ENCODE measurements at regions not wholly inside any gene's neighbourhood (a gene's known extent, or its start where the extent isn't known, plus 50 kb on each side); places are given as distances from the start of the nearest gene placed in this dataset.

GRCh38 chr1:108082738-108083562 is 117.2 kb downstream of the SLC25A24 start:
- no CpG with 5 or more reads among the region's 4 CpGs for WGBS, 2 donors (ENCODE audit: extremely low coverage in 2 of 2, insufficient read length in 2 of 2, insufficient replicate concordance in 1 of 2)
- peaks cover 2% of the 10 kb centered on the region for H3K79me1 ChIP-seq (ENCODE audit: low read depth, low read length)
- H3K27ac ChIP-seq (replicated peaks; ENCODE audit: low read length), result no peak overlapping the region
- no peak overlapping the region for H2AK5ac ChIP-seq (ENCODE audit: low read depth, low read length)
- no peak overlapping the region for H3K23ac ChIP-seq (ENCODE audit: low read depth, low read length, poor library complexity)
- no peak for DNase-seq (ENCODE audit: low spot score)
- H4K91ac ChIP-seq (ENCODE audit: low read depth, low read length, poor library complexity), result no peak overlapping the region
- H3K4ac ChIP-seq (ENCODE audit: low read length), result no peak overlapping the region
- no peak overlapping the region for H2BK12ac ChIP-seq (ENCODE audit: low read length)
- H3K9ac ChIP-seq (ENCODE audit: low read depth, low read length, poor library complexity), result no peak overlapping the region
- H3K14ac ChIP-seq (ENCODE audit: low read length), result no peak overlapping the region
- peaks cover 0 to 20% of the 10 kb centered on the region in 2 donors for H3K4me1 ChIP-seq (ENCODE audit: control insufficient read depth in 2 of 2, insufficient read depth in 1 of 2, low read depth in 1 of 2, low read length in 2 of 2)
- H2AFZ ChIP-seq (ENCODE audit: low read length), result peak overlapping the region; percentile 75
- H3K4me3 ChIP-seq (ENCODE audit: low read length in 2 of 2), result no peak overlapping the region
- H3K36me3 ChIP-seq (replicated peaks in 1 of 2; ENCODE audit: control insufficient read depth in 2 of 2, insufficient read depth in 2 of 2, low read length in 2 of 2), result no peaks in the 10 kb centered on the region
- no peak overlapping the region for H3K18ac ChIP-seq (ENCODE audit: low read length)
- H2BK120ac ChIP-seq (ENCODE audit: low read depth, low read length), result no peak overlapping the region
- H3K9me3 ChIP-seq (replicated peaks in 1 of 2; ENCODE audit: control insufficient read depth in 2 of 2, insufficient read depth in 1 of 2, low read depth in 1 of 2, low read length in 2 of 2), result no peaks in the 10 kb centered on the region
- no peak overlapping the region for H4K8ac ChIP-seq (ENCODE audit: low read depth, low read length)
- H2BK5ac ChIP-seq (ENCODE audit: low read length), result no peak overlapping the region
- H2BK15ac ChIP-seq (ENCODE audit: low read length), result no peak overlapping the region
- no peak overlapping the region for H3K4me2 ChIP-seq (ENCODE audit: insufficient read depth, low read length, poor library complexity, severe bottlenecking)
- H3K27me3 ChIP-seq (ENCODE audit: control insufficient read depth in 3 of 3, insufficient read depth in 3 of 3, low read depth in 1 of 3, low read length in 3 of 3), result peaks cover 0 to 2% (median under 1%) of the 10 kb centered on the region in 3 experiments

- H3K9ac ChIP-seq (ENCODE audit: low read depth, low read length, poor library complexity), result no peak overlapping the region
These were observed 117.0 kb upstream of the VAV3 start for GRCh38 chr1:108082001-108082400.

GRCh38 chr1:108080448-108080847 is 115.5 kb upstream of the VAV3 start:
- H3K14ac ChIP-seq (ENCODE audit: low read length), result no peak overlapping the region
- H3K36me3 ChIP-seq (replicated peaks in 1 of 2; ENCODE audit: control insufficient read depth in 2 of 2, insufficient read depth in 2 of 2, low read length in 2 of 2), result no peaks in the 10 kb centered on the region
- H3K23ac ChIP-seq (ENCODE audit: low read depth, low read length, poor library complexity), result no peak overlapping the region
- H2AK5ac ChIP-seq (ENCODE audit: low read depth, low read length), result no peak overlapping the region
- no peak overlapping the region for H3K4me3 ChIP-seq (ENCODE audit: low read length in 2 of 2)
- H3K9ac ChIP-seq (ENCODE audit: low read depth, low read length, poor library complexity), result no peak overlapping the region
- H3K18ac ChIP-seq (ENCODE audit: low read length), result no peak overlapping the region
- H3K4ac ChIP-seq (ENCODE audit: low read length), result no peak overlapping the region
- H2BK15ac ChIP-seq (ENCODE audit: low read length), result no peak overlapping the region
- H3K79me1 ChIP-seq (ENCODE audit: low read depth, low read length), result peaks cover 2% of the 10 kb centered on the region
- no peaks in the 10 kb centered on the region for H3K9me3 ChIP-seq (replicated peaks in 1 of 2; ENCODE audit: control insufficient read depth in 2 of 2, insufficient read depth in 1 of 2, low read depth in 1 of 2, low read length in 2 of 2)
- no peak overlapping the region for H4K91ac ChIP-seq (ENCODE audit: low read depth, low read length, poor library complexity)
- H3K4me1 ChIP-seq (ENCODE audit: control insufficient read depth in 2 of 2, insufficient read depth in 1 of 2, low read depth in 1 of 2, low read length in 2 of 2), result peaks cover 0 to 20% of the 10 kb centered on the region in 2 donors
- no peak overlapping the region for H4K8ac ChIP-seq (ENCODE audit: low read depth, low read length)
- DNase-seq (ENCODE audit: low spot score), result no peak
- no peak overlapping the region for H3K4me2 ChIP-seq (ENCODE audit: insufficient read depth, low read length, poor library complexity, severe bottlenecking)
- no peaks in the 10 kb centered on the region for H3K27me3 ChIP-seq (ENCODE audit: control insufficient read depth in 3 of 3, insufficient read depth in 3 of 3, low read depth in 1 of 3, low read length in 3 of 3)
- no peak overlapping the region for H3K27ac ChIP-seq (replicated peaks; ENCODE audit: low read length)
- no peak overlapping the region for H2BK120ac ChIP-seq (ENCODE audit: low read depth, low read length)
- no peak overlapping the region for H2AFZ ChIP-seq (ENCODE audit: low read length)
- no peak overlapping the region for H2BK5ac ChIP-seq (ENCODE audit: low read length)
- no peak overlapping the region for H2BK12ac ChIP-seq (ENCODE audit: low read length)

More at GRCh38 chr1:108082001-108082400, 117.0 kb upstream of the VAV3 start:
- Histone ChIP-seq H3K4me3 (ENCODE audit: low read length in 2 of 2) (peak overlapping the region in 1 of 2 donors; percentile 14), H3K18ac (ENCODE audit: low read length) (no peak overlapping the region), H2AK5ac (ENCODE audit: low read depth, low read length) (no peak overlapping the region), H3K14ac (ENCODE audit: low read length) (no peak overlapping the region), H3K79me1 (ENCODE audit: low read depth, low read length) (peaks cover 2% of the 10 kb centered on the region), H4K91ac (ENCODE audit: low read depth, low read length, poor library complexity) (no peak overlapping the region), H2BK5ac (ENCODE audit: low read length) (no peak overlapping the region), H2AFZ (ENCODE audit: low read length) (peak overlapping the region; percentile 75), H3K23ac (ENCODE audit: low read depth, low read length, poor library complexity) (no peak overlapping the region), H3K27ac (replicated peaks; ENCODE audit: low read length) (no peak overlapping the region), H2BK120ac (ENCODE audit: low read depth, low read length) (no peak overlapping the region), H3K9me3 (replicated peaks in 1 of 2; ENCODE audit: control insufficient read depth in 2 of 2, insufficient read depth in 1 of 2, low read depth in 1 of 2, low read length in 2 of 2) (no peaks in the 10 kb centered on the region), H2BK15ac (ENCODE audit: low read length) (no peak overlapping the region), H3K36me3 (replicated peaks in 1 of 2; ENCODE audit: control insufficient read depth in 2 of 2, insufficient read depth in 2 of 2, low read length in 2 of 2) (no peaks in the 10 kb centered on the region), H3K27me3 (ENCODE audit: control insufficient read depth in 3 of 3, insufficient read depth in 3 of 3, low read depth in 1 of 3, low read length in 3 of 3) (no peaks in the 10 kb centered on the region), H3K4ac (ENCODE audit: low read length) (no peak overlapping the region), H3K4me1 (ENCODE audit: control insufficient read depth in 2 of 2, insufficient read depth in 1 of 2, low read depth in 1 of 2, low read length in 2 of 2) (peaks cover 0 to 20% of the 10 kb centered on the region in 2 donors), H3K4me2 (ENCODE audit: insufficient read depth, low read length, poor library complexity, severe bottlenecking) (no peak overlapping the region), H2BK12ac (ENCODE audit: low read length) (no peak overlapping the region), H4K8ac (ENCODE audit: low read depth, low read length) (no peak overlapping the region)
- WGBS, 2 donors (ENCODE audit: extremely low coverage in 2 of 2, insufficient read length in 2 of 2, insufficient replicate concordance in 1 of 2), result no CpG with 5 or more reads among the region's 4 CpGs
- no peak for DNase-seq (ENCODE audit: low spot score)

GRCh38 chr1:108079440-108080025 is 114.6 kb upstream of the VAV3 start:
- no peak overlapping the region for H4K91ac ChIP-seq (ENCODE audit: low read depth, low read length, poor library complexity)
- H3K9me3 ChIP-seq (replicated peaks in 1 of 2; ENCODE audit: control insufficient read depth in 2 of 2, insufficient read depth in 1 of 2, low read depth in 1 of 2, low read length in 2 of 2), result no peaks in the 10 kb centered on the region
- H3K27me3 ChIP-seq (ENCODE audit: control insufficient read depth in 3 of 3, insufficient read depth in 3 of 3, low read depth in 1 of 3, low read length in 3 of 3), result no peaks in the 10 kb centered on the region
- peak overlapping the region; percentile 69 for H3K18ac ChIP-seq (ENCODE audit: low read length)
- no peak overlapping the region for H3K4me3 ChIP-seq (ENCODE audit: low read length in 2 of 2)
- no peak overlapping the region for H3K4me2 ChIP-seq (ENCODE audit: insufficient read depth, low read length, poor library complexity, severe bottlenecking)
- DNase-seq (ENCODE audit: low spot score), result no peak
- H2AK5ac ChIP-seq (ENCODE audit: low read depth, low read length), result no peak overlapping the region
- WGBS, 2 donors (ENCODE audit: extremely low coverage in 2 of 2, insufficient read length in 2 of 2, insufficient replicate concordance in 1 of 2), result no CpG with 5 or more reads among the region's 6 CpGs
- H2AFZ ChIP-seq (ENCODE audit: low read length), result peak overlapping the region; percentile 65
- no peak overlapping the region for H3K27ac ChIP-seq (replicated peaks; ENCODE audit: low read length)
- no peaks in the 10 kb centered on the region for H3K36me3 ChIP-seq (replicated peaks in 1 of 2; ENCODE audit: control insufficient read depth in 2 of 2, insufficient read depth in 2 of 2, low read length in 2 of 2)
- H2BK5ac ChIP-seq (ENCODE audit: low read length), result no peak overlapping the region
- no peak overlapping the region for H4K8ac ChIP-seq (ENCODE audit: low read depth, low read length)
- peaks cover 0 to 18% of the 10 kb centered on the region in 2 donors for H3K4me1 ChIP-seq (ENCODE audit: control insufficient read depth in 2 of 2, insufficient read depth in 1 of 2, low read depth in 1 of 2, low read length in 2 of 2)
- no peak overlapping the region for H2BK12ac ChIP-seq (ENCODE audit: low read length)
- no peak overlapping the region for H3K23ac ChIP-seq (ENCODE audit: low read depth, low read length, poor library complexity)
- no peak overlapping the region for H3K4ac ChIP-seq (ENCODE audit: low read length)
- H3K79me1 ChIP-seq (ENCODE audit: low read depth, low read length), result peaks cover 2% of the 10 kb centered on the region
- no peak overlapping the region for H3K9ac ChIP-seq (ENCODE audit: low read depth, low read length, poor library complexity)
- H3K14ac ChIP-seq (ENCODE audit: low read length), result no peak overlapping the region
- no peak overlapping the region for H2BK120ac ChIP-seq (ENCODE audit: low read depth, low read length)
- no peak overlapping the region for H2BK15ac ChIP-seq (ENCODE audit: low read length)
